SK-N-SH (cell line): ENCODE measurements at regions not wholly inside any gene's neighbourhood (a gene's known extent, or its start where the extent isn't known, plus 50 kb on each side); places are given as distances from the start of the nearest gene placed in this dataset.

Experiments used
- CTCF ChIA-PET: fragments of 300-600, 350-600 bp; formaldehyde crosslinking; extraction: SDS; loops from one replicate; lab custom pipeline; 2021; lab: Yijun Ruan, JAX
- POLR2A ChIA-PET: fragments of 350-600 bp; sonication (Branson Sonifier 250); formaldehyde crosslinking; extraction: SDS; loops from one replicate; lab custom pipeline; 2020; ENCODE audit warnings: antibody characterized with exemption, inconsistent platforms; lab: Yijun Ruan, JAX
- DNase-seq: peaks from one replicate; pipeline ENCODE4 v3.0.0; 2012
- H2AFZ ChIP-seq: fragments of 200-600 bp; sonication (generic); 2 replicates; pipeline ENCODE4 v1.8.1; 2016; ENCODE audit warnings: antibody characterized with exemption, mild to moderate bottlenecking, low read depth
- H3F3A ChIP-seq: fragments of 200-600 bp; sonication (generic); replicated peaks from 2 replicates; pipeline ENCODE3; 2016; ENCODE audit warnings: antibody characterized with exemption, mild to moderate bottlenecking; ENCODE audit not compliant: insufficient read depth
- H3K27ac ChIP-seq, 2 experiments: fragments of 200-500 bp in 1 of 2; fragments of 200-600 bp in 1 of 2; sonication (Bioruptor generic) in 1 of 2; sonication (generic), shearing (Covaris generic) in 1 of 2; 2 replicates each; pipeline versions ENCODE4 v1.5.1 to v1.6.1; 2014 to 2016; ENCODE audit warnings: low read depth in 2 of 2, inconsistent platforms in 1 of 2, low read length in 1 of 2, mild to moderate bottlenecking in 1 of 2, mixed read lengths in 1 of 2
- H3K27me3 ChIP-seq: fragments of 200-600 bp; sonication (generic), shearing (Covaris generic); 2 replicates; pipeline ENCODE4 v1.6.1; 2016; ENCODE audit warnings: mixed run types; ENCODE audit not compliant: insufficient read depth
- H3K36me3 ChIP-seq, 2 experiments: fragments of 200-500 bp in 1 of 2; fragments of 200-600 bp in 1 of 2; sonication (Bioruptor generic) in 1 of 2; sonication (generic) in 1 of 2; replicated peaks in 1 of 2; 2 replicates each; pipeline versions ENCODE3 to v1.5.1; 2014 to 2016; ENCODE audit warnings: low read length in 1 of 2, mild to moderate bottlenecking in 1 of 2; ENCODE audit not compliant: insufficient read depth in 2 of 2, control insufficient read depth in 1 of 2
- H3K4me1 ChIP-seq, 2 experiments: fragments of 200-500 bp in 1 of 2; fragments of 200-600 bp in 1 of 2; sonication (Bioruptor generic) in 1 of 2; sonication (generic), shearing (Covaris generic) in 1 of 2; 2 replicates each; pipeline versions ENCODE4 v1.5.1 to v1.6.1; 2014 to 2016; ENCODE audit warnings: low read depth in 1 of 2, low read length in 1 of 2, mixed run types in 1 of 2; ENCODE audit not compliant: insufficient read depth in 2 of 2, control insufficient read depth in 1 of 2
- H3K4me2 ChIP-seq: fragments of 200-600 bp; sonication (generic), shearing (Covaris generic); 2 replicates; pipeline ENCODE4 v1.6.1; 2017; ENCODE audit warnings: mixed run types
- H3K4me3 ChIP-seq, 2 experiments: fragments of 200-500 bp in 1 of 2; fragments of 200-600 bp in 1 of 2; sonication (Bioruptor generic) in 1 of 2; sonication (generic), shearing (Covaris generic) in 1 of 2; 2 replicates each; pipeline versions ENCODE4 v1.5.1 to v1.8.1; 2014 to 2016; ENCODE audit warnings: low read depth in 2 of 2, inconsistent platforms in 1 of 2, low read length in 1 of 2, mild to moderate bottlenecking in 1 of 2, mixed read lengths in 1 of 2, moderate library complexity in 1 of 2
- H3K79me2 ChIP-seq: fragments of 200-600 bp; sonication (generic); 2 replicates; pipeline ENCODE4 v1.8.1; 2017; ENCODE audit warnings: mild to moderate bottlenecking; ENCODE audit not compliant: insufficient read depth
- H3K9ac ChIP-seq: fragments of 200-600 bp; sonication (generic); 2 replicates; pipeline ENCODE4 v1.6.1; 2017; ENCODE audit warnings: mixed run types
- H3K9me2 ChIP-seq: fragments of 200-600 bp; sonication (generic); 2 replicates; pipeline ENCODE4 v1.6.1; 2017; ENCODE audit warnings: mixed run types
- H3K9me3 ChIP-seq: fragments of 200-600 bp; sonication (generic); 2 replicates; pipeline ENCODE4 v1.6.1; 2017; ENCODE audit warnings: mixed run types, mild to moderate bottlenecking, moderate library complexity
- H4K20me1 ChIP-seq: fragments of 200-600 bp; sonication (generic); 2 replicates; pipeline ENCODE4 v1.6.1; 2017; ENCODE audit warnings: mild to moderate bottlenecking, mixed run types; ENCODE audit not compliant: insufficient read depth
- CHD2 ChIP-seq: fragments of 150-350 bp; IDR thresholded peaks from 2 replicates; pipeline ENCODE4 v1.6.1; 2018; ENCODE audit warnings: low read length; ENCODE audit not compliant: partially characterized antibody
- ELF1 ChIP-seq: IDR thresholded peaks from 2 replicates; pipeline ENCODE4 v1.4.0; 2012
- EP300 ChIP-seq, 2 experiments: IDR thresholded peaks; 2 replicates each; pipeline versions ENCODE4 v1.4.0 to v1.6.1; 2012; ENCODE audit warnings: borderline replicate concordance in 1 of 2, low read depth in 1 of 2, low read length in 1 of 2
- EZH2phosphoT487 ChIP-seq: fragments of 200-600 bp; sonication (generic); IDR thresholded peaks from 2 replicates; pipeline ENCODE4 v1.6.1; 2017; ENCODE audit warnings: low read depth, mixed run types, mild to moderate bottlenecking, antibody characterized with exemption, moderate library complexity, borderline replicate concordance
- FOSL2 ChIP-seq: IDR thresholded peaks from 2 replicates; pipeline ENCODE4 v1.4.0; 2012; ENCODE audit warnings: low read depth, mild to moderate bottlenecking, moderate library complexity, borderline replicate concordance
- FOXM1 ChIP-seq: IDR thresholded peaks from 2 replicates; pipeline ENCODE4 v1.4.0; 2012; ENCODE audit warnings: low read depth, mild to moderate bottlenecking
- GABPA ChIP-seq: IDR thresholded peaks from 2 replicates; pipeline ENCODE4 v1.4.0; 2012; ENCODE audit warnings: low read depth, mild to moderate bottlenecking
- JUND ChIP-seq: IDR thresholded peaks from 2 replicates; pipeline ENCODE4 v1.4.0; 2012
- MAX ChIP-seq: IDR thresholded peaks from 2 replicates; pipeline ENCODE4 v1.4.0; 2012; ENCODE audit warnings: low read depth
- PBX3 ChIP-seq: IDR thresholded peaks from 2 replicates; pipeline ENCODE4; 2012
- RCOR1 ChIP-seq: fragments of 150-350 bp; IDR thresholded peaks from 2 replicates; pipeline ENCODE4 v1.6.1; 2017; ENCODE audit warnings: antibody characterized with exemption, low read length
- RFX5 ChIP-seq: IDR thresholded peaks from 2 replicates; pipeline ENCODE4 v1.6.1; 2012; ENCODE audit warnings: mild to moderate bottlenecking, improper control_type of control experiment, low read length
- TAF1 ChIP-seq: IDR thresholded peaks from 2 replicates; pipeline ENCODE4 v1.6.1; 2012; ENCODE audit warnings: low read depth, mild to moderate bottlenecking, low read length, moderate library complexity, borderline replicate concordance
- TCF12 ChIP-seq: IDR thresholded peaks from 2 replicates; pipeline ENCODE4 v1.4.0; 2012
- TEAD4 ChIP-seq: IDR thresholded peaks from 2 replicates; pipeline ENCODE4 v1.4.0; 2012; ENCODE audit warnings: mild to moderate bottlenecking, borderline replicate concordance; ENCODE audit not compliant: insufficient read depth
- WGBS: methylation state at CpG from one replicate; pipeline ENCODE4 v1.1.6; 2017; ENCODE audit warnings: low lambda C conversion rate; 5-methylcytosine and 5-hydroxymethylcytosine counted together
- TF ChIP-seq, protein P1 (sequence below): fragments of 150-350 bp; IDR thresholded peaks from 2 replicates; pipeline ENCODE4 v1.6.1; 2016; ENCODE audit warnings: mild to moderate bottlenecking, low read depth, low read length
- TF ChIP-seq, protein P2 (sequence below): fragments of 150-350 bp; IDR thresholded peaks from 2 replicates; pipeline ENCODE4 v1.6.1; 2017; ENCODE audit warnings: antibody characterized with exemption, low read length, low read depth, borderline replicate concordance
- TF ChIP-seq, protein P3 (sequence below): IDR thresholded peaks from 2 replicates; pipeline ENCODE4 v1.4.0; 2012; ENCODE audit warnings: low read depth, borderline replicate concordance
- TF ChIP-seq, protein P4 (sequence below): IDR thresholded peaks from 2 replicates; pipeline ENCODE4 v1.4.0; 2012; ENCODE audit warnings: low read depth, borderline replicate concordance

GRCh38 chr11:134571301-134571700 is 159.3 kb upstream of the B3GAT1 start:
- 18% methylated on average over 3 of the region's 3 CpGs for WGBS

More at GRCh38 chr11:134571301-134571700, 159.3 kb upstream of the B3GAT1 start:
- Histone ChIP-seq H4K20me1 (no peaks in the 10 kb centered on the region), H3K9me3 (peaks cover 5% of the 10 kb centered on the region), H3K4me2 (no peak overlapping the region), H3K4me3 (no peak overlapping the region), H3K79me2 (no peaks in the 10 kb centered on the region), H3K9me2 (no peaks in the 10 kb centered on the region), H3K27ac (no peak overlapping the region), H2AFZ (no peak overlapping the region), H3K4me1 (peaks cover 0 to 15% of the 10 kb centered on the region in 2 experiments; a peak in 1 of 4 replicates), H3K27me3 (no peaks in the 10 kb centered on the region), H3K36me3 (no peaks in the 10 kb centered on the region), H3F3A (no peaks in the 10 kb centered on the region), H3K9ac (no peak overlapping the region)
- no peak for DNase-seq
- TF ChIP-seq TCF12, result no peak
- no peak for TF ChIP-seq FOSL2
- TF ChIP-seq PBX3, result no peak
- TF ChIP-seq, protein P1, sequence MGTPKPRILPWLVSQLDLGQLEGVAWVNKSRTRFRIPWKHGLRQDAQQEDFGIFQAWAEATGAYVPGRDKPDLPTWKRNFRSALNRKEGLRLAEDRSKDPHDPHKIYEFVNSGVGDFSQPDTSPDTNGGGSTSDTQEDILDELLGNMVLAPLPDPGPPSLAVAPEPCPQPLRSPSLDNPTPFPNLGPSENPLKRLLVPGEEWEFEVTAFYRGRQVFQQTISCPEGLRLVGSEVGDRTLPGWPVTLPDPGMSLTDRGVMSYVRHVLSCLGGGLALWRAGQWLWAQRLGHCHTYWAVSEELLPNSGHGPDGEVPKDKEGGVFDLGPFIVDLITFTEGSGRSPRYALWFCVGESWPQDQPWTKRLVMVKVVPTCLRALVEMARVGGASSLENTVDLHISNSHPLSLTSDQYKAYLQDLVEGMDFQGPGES, result no peak
- TF ChIP-seq, protein P2, sequence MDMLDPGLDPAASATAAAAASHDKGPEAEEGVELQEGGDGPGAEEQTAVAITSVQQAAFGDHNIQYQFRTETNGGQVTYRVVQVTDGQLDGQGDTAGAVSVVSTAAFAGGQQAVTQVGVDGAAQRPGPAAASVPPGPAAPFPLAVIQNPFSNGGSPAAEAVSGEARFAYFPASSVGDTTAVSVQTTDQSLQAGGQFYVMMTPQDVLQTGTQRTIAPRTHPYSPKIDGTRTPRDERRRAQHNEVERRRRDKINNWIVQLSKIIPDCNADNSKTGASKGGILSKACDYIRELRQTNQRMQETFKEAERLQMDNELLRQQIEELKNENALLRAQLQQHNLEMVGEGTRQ, result no peak
- TF ChIP-seq TEAD4, result no peak
- no peak for TF ChIP-seq CHD2
- TF ChIP-seq TAF1, result no peak
- TF ChIP-seq EZH2phosphoT487, result no peak
- no peak for TF ChIP-seq JUND
- TF ChIP-seq MAX, result no peak
- no peak for TF ChIP-seq EP300 (IDR thresholded peaks at IDR 0.05; ENCODE audit: borderline replicate concordance in 1 of 2, low read depth in 1 of 2, low read length in 1 of 2)
- TF ChIP-seq, protein P3, sequence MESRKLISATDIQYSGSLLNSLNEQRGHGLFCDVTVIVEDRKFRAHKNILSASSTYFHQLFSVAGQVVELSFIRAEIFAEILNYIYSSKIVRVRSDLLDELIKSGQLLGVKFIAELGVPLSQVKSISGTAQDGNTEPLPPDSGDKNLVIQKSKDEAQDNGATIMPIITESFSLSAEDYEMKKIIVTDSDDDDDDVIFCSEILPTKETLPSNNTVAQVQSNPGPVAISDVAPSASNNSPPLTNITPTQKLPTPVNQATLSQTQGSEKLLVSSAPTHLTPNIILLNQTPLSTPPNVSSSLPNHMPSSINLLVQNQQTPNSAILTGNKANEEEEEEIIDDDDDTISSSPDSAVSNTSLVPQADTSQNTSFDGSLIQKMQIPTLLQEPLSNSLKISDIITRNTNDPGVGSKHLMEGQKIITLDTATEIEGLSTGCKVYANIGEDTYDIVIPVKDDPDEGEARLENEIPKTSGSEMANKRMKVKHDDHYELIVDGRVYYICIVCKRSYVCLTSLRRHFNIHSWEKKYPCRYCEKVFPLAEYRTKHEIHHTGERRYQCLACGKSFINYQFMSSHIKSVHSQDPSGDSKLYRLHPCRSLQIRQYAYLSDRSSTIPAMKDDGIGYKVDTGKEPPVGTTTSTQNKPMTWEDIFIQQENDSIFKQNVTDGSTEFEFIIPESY, result no peak
- TF ChIP-seq GABPA, result no peak
- no peak for TF ChIP-seq RFX5
- TF ChIP-seq ELF1, result no peak
- no peak for TF ChIP-seq RCOR1
- TF ChIP-seq, protein P4, sequence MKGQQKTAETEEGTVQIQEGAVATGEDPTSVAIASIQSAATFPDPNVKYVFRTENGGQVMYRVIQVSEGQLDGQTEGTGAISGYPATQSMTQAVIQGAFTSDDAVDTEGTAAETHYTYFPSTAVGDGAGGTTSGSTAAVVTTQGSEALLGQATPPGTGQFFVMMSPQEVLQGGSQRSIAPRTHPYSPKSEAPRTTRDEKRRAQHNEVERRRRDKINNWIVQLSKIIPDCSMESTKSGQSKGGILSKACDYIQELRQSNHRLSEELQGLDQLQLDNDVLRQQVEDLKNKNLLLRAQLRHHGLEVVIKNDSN, result no peak
- TF ChIP-seq FOXM1, result no peak
- ChIA-PET CTCF (interaction anchor here (1.4 kb wide), 1 partner anchor 95 kb away, joined by 3 read pairs; no protein-coding TSS in a partner anchor), POLR2A (no interaction called here)
